C4-2B (cell line): ENCODE measurements at regions not wholly inside any gene's neighbourhood (a gene's known extent, or its start where the extent isn't known, plus 50 kb on each side); places are given as distances from the start of the nearest gene placed in this dataset.
A peak's percentile ranks its signal among the peaks of the same experiment; 100 is the strongest.

Source experiments
- H3K27ac ChIP-seq: fragments of 450-650 bp; 2 replicates; pipeline ENCODE4 v1.5.1; 2017
- ZFX ChIP-seq: fragments of 450-650 bp; IDR thresholded peaks from 2 replicates; pipeline ENCODE4 v1.6.1; 2017
- TF ChIP-seq, protein P1 (sequence below): fragments of 450-650 bp; conservative IDR thresholded peaks from 2 replicates; pipeline ENCODE4 v1.5.1; 2017; ENCODE audit warnings: mild to moderate bottlenecking

DNA sequence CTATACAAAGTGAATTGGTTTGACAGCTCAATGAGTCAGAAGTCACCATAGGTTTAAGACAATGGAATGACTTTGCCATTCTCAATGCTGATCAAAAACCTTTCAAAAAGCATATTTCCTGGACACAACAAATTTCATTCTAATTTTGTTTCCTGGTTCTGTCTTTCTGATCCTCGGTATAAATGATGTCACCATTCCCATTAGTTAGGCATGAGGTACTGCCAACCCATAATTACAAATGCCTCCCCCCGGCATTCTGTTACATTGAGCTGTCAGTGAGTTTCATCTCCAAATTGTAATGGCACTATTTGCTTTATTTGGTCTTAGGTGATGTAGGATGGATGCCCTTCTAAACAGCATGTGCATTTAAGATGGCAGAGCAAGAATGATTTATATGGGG, 81.7 kb upstream of the NFE2L3 start:
- TF ChIP-seq ZFX, result no peak
- TF ChIP-seq, protein P1, sequence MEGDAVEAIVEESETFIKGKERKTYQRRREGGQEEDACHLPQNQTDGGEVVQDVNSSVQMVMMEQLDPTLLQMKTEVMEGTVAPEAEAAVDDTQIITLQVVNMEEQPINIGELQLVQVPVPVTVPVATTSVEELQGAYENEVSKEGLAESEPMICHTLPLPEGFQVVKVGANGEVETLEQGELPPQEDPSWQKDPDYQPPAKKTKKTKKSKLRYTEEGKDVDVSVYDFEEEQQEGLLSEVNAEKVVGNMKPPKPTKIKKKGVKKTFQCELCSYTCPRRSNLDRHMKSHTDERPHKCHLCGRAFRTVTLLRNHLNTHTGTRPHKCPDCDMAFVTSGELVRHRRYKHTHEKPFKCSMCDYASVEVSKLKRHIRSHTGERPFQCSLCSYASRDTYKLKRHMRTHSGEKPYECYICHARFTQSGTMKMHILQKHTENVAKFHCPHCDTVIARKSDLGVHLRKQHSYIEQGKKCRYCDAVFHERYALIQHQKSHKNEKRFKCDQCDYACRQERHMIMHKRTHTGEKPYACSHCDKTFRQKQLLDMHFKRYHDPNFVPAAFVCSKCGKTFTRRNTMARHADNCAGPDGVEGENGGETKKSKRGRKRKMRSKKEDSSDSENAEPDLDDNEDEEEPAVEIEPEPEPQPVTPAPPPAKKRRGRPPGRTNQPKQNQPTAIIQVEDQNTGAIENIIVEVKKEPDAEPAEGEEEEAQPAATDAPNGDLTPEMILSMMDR, result no peak
- H3K27ac ChIP-seq, result no peak overlapping the region

DNA sequence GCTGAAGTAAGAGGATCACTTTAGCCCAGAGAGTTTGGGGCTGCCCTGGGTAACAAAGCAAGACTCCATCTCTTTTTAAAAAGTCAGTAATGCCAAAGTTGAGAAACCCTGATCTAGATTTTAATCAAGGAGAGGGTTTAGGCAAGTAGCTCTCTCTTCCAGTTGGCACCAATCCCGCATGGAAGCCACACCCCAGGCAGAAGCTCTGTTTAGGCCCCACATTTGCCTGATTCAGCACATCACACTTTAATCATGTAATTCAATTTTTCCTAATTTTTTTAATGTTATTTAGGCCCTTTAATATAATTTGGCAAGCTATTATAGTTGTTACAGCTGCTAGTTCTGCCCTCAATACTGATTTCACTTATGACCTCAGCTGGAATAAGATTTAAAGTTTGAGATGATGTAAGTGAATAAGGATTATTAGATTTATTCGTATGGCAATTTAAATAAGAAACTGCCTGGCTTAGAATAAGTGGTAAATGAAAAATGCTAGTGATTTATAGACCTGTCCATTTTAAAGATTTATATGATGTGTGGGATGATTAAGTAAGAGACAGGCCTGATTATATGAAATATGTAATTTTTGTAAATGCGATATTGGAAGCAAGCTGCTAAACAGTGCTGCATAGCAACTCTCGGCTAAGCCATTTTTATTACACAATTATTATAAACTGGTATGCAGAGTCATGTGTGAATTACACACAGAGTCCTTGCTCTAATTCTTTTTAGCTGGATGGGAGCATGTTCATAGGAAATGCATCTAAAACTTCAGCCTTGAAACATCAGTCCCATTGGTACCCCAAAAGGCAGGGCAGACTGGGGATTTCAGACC, 80.2 kb upstream of the NFE2L3 start:
- TF ChIP-seq ZFX, result no peak
- TF ChIP-seq, protein P1, result no peak

DNA sequence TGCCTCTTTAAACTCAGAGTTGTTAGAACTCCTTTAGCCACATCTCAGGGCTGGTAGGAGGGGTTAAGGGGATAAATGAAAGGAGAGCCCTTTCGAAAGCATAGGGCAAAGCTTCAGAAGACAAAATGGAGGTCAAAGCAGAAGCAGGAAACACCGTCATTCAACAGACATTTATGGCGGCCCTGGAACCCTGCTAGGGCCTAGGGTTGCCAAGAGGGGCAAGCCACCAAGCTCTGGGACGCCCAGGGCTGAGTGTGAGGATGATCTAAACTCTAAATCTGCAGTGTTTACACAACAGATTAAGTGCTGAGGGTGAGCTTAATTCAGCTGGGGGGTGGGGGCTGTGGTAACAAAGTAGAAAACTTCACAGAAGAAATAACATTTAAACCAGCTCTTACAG, 79.0 kb upstream of the NFE2L3 start:
- no peak for TF ChIP-seq ZFX
- TF ChIP-seq, protein P1, result no peak
- H3K27ac ChIP-seq, result no peak overlapping the region

More for the DNA sequence above, 80.2 kb upstream of the NFE2L3 start:
- H3K27ac ChIP-seq, result no peak overlapping the region

DNA sequence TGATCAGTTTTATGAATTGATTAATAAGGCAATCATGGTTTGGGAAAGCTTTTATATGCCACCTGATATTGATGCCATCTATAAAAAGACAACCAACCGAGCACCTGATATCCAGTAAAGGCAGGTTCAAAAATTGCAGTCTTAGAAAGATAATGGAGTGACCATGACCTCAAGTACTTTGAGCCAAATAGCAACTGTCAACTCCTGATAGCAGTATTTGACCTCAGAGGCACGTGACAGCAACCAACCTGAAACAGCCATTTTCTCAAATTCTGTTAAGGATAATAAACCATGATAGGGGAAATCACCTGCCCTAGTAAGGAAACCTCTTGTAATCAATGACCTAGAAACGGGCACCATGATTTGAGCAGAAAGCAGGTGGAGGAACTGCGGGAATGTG, 77.1 kb upstream of the NFE2L3 start:
- no peak overlapping the region for H3K27ac ChIP-seq
- TF ChIP-seq, protein P1, result no peak
- no peak for TF ChIP-seq ZFX

DNA sequence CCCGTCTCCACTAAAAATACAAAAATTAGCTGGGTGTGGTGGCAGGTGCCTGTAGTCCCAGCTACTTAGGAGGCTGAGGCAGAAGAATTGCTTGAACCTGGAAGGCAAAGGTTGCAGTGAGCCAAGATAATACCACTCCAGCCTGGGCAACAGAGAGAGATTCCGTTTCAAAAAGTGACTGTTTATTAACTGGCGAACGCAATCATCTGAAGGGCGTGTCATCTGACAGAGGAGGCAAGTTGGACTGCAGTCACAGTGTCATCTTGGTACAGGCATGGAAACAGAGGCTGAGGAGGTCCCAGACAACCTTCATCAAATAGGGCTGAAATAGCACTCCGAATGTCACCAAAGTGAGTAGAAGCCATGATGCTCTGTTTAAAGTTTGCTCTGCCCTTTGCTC, 75.3 kb upstream of the NFE2L3 start:
- H3K27ac ChIP-seq, result no peak overlapping the region
- TF ChIP-seq ZFX, result no peak
- TF ChIP-seq, protein P1, result no peak

DNA sequence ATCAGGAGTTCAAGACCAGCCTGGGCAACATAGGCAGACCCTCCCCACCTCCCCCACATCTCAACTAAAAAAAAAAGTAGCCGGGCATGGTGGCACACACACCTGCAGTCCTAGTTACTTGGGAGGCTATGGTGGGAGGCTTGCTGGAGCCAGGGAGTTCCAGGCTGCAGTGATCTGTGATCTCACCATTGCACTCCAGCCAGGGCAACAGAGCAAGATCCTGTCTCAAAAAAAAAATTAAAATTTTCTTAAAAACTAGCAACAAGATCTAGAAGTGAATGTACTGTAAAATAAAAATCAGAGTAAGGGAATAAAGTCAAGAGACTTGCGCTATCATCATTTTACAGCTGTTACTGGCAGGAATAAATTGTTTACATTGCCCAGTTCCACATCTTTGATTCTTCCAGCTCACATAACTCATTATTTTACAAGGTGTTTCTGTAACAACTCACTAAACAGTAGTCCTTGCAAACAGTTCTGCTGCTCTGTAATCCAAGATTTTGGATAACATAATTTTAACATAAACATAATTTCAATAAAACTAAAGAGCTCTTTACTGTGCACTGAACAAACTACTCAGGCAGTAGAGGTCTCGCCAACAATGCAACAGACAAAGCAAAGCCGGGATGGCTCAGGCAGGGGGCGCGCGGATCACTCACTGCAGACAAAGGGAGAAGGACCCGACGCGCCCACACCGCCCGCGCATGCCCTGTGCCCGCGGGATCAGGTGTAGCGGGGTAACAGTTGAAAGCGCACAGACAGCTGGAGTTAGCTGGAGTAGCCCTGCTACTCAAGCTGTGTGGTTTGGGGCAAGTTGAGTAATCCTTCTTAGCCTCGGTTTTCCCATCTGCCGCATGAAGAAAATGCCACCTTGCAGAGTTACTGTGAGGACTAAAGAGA, 73.3 kb upstream of the NFE2L3 start:
- TF ChIP-seq ZFX, result no peak
- TF ChIP-seq, protein P1, result peak; percentile 83
- H3K27ac ChIP-seq, result no peak overlapping the region

DNA sequence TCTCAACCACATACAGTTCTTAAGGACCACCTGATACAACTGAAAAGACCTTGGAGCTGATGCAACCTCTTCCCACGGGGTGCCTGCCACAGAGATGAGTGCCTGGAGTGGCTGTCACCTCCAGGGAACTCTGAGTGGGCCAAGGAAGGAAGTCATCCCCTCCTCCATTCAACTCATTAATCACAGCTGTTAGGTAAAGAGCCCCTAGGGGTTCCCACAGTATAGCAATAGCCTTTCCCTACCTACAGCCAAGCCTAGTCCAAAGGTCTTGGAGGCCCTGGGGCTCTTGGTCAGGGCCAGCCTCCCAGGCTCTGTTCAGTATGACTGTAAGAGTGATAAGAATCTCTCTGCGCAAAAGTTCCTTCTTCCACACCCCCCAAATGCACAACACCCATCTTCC, 70.4 kb upstream of the NFE2L3 start:
- TF ChIP-seq, protein P1, result no peak
- TF ChIP-seq ZFX, result no peak
- no peak overlapping the region; the same call in 1 of the 2 replicates for H3K27ac ChIP-seq
